ENCODE measurements at regions not wholly inside any gene's neighbourhood (a gene's known extent, or its start where the extent isn't known, plus 50 kb on each side); places are given as distances from the start of the nearest gene placed in this dataset.

GRCh38 chr9:119991797-119992196 is 588.2 kb downstream of the CDK5RAP2 start:
- Histone ChIP-seq H2BK12ac (ENCODE audit: low read length) (no peak overlapping the region), H3K9ac (ENCODE audit: low read length) (no peak overlapping the region), H4K91ac (ENCODE audit: low read depth, low read length) (no peak overlapping the region), H3K18ac (ENCODE audit: low read length) (no peak overlapping the region), H3K4ac (ENCODE audit: low read depth, low read length) (no peak overlapping the region), H3K23ac (ENCODE audit: low read length) (no peak overlapping the region), H2BK5ac (ENCODE audit: low read depth, low read length, poor library complexity) (no peak overlapping the region), H2BK120ac (ENCODE audit: insufficient read depth, low read length, poor library complexity) (no peak overlapping the region), H4K8ac (ENCODE audit: low read depth, low read length) (no peak overlapping the region), H3K4me3 (ENCODE audit: low read depth, low read length) (no peak overlapping the region), H3K79me2 (ENCODE audit: control insufficient read depth, insufficient read depth, low read length, poor library complexity) (no peaks in the 10 kb centered on the region), H3K36me3 (ENCODE audit: control insufficient read depth in 1 of 2, insufficient read depth in 2 of 2, low read length in 2 of 2) (no peaks in the 10 kb centered on the region), H3K4me2 (ENCODE audit: low read length) (no peak overlapping the region), H3K14ac (ENCODE audit: low read length) (no peak overlapping the region), H3K27me3 (ENCODE audit: insufficient read depth, low read length) (no peaks in the 10 kb centered on the region), H3K27ac (ENCODE audit: low read depth, low read length) (no peak overlapping the region), H3K9me3 (ENCODE audit: insufficient read depth, low read depth, low read length) (no peaks in the 10 kb centered on the region), H3K4me1 (ENCODE audit: control insufficient read depth in 1 of 2, insufficient read depth in 2 of 2, low read length in 2 of 2) (no peaks in the 10 kb centered on the region), H4K12ac (ENCODE audit: low read depth, low read length) (no peak overlapping the region), H2AK5ac (ENCODE audit: low read length) (no peak overlapping the region), H2AFZ (ENCODE audit: insufficient read depth, low read length, poor library complexity) (no peak overlapping the region), H3K79me1 (ENCODE audit: low read length) (no peaks in the 10 kb centered on the region)
- no CpG with 5 or more reads among the region's 4 CpGs for WGBS (ENCODE audit: extremely low coverage, insufficient coverage, insufficient read length)
- DNase-seq = no peak

DNA sequence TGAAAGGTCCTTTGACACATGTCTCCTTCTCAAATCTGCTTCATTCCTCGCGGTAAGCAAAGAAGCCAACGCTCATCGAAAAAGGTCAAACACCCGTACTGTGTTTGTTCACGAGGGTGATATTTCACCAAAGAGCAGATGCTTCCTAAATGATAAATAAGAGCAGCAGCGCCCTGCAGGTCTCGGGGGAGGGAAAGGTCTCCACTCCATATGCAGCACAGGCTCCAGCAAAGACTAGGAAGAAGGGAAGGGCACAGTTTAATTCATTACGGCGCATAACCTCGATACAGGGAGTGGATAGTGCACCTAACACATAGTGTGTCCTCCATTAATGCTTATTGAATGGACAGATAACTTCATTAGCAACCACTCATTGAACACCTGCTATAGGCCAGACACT is 593.3 kb downstream of the CDK5RAP2 start:
- Histone ChIP-seq H3K36me3 (ENCODE audit: control insufficient read depth in 1 of 2, insufficient read depth in 2 of 2, low read length in 2 of 2) (no peaks in the 10 kb centered on the region), H3K14ac (ENCODE audit: low read length) (no peak overlapping the region), H2BK120ac (ENCODE audit: insufficient read depth, low read length, poor library complexity) (no peak overlapping the region), H2AFZ (ENCODE audit: insufficient read depth, low read length, poor library complexity) (no peak overlapping the region), H4K12ac (ENCODE audit: low read depth, low read length) (no peak overlapping the region), H3K79me1 (ENCODE audit: low read length) (no peaks in the 10 kb centered on the region), H2BK5ac (ENCODE audit: low read depth, low read length, poor library complexity) (no peak overlapping the region), H3K9ac (ENCODE audit: low read length) (no peak overlapping the region), H3K79me2 (ENCODE audit: control insufficient read depth, insufficient read depth, low read length, poor library complexity) (no peaks in the 10 kb centered on the region), H3K27ac (ENCODE audit: low read depth, low read length) (no peak overlapping the region), H3K27me3 (ENCODE audit: insufficient read depth, low read length) (no peaks in the 10 kb centered on the region), H3K4me3 (ENCODE audit: low read depth, low read length) (no peak overlapping the region), H3K23ac (ENCODE audit: low read length) (no peak overlapping the region), H3K4ac (ENCODE audit: low read depth, low read length) (no peak overlapping the region), H3K9me3 (ENCODE audit: insufficient read depth, low read depth, low read length) (no peaks in the 10 kb centered on the region), H3K18ac (ENCODE audit: low read length) (no peak overlapping the region), H2BK12ac (ENCODE audit: low read length) (no peak overlapping the region), H4K91ac (ENCODE audit: low read depth, low read length) (no peak overlapping the region), H3K4me2 (ENCODE audit: low read length) (no peak overlapping the region), H3K4me1 (ENCODE audit: control insufficient read depth in 1 of 2, insufficient read depth in 2 of 2, low read length in 2 of 2) (no peaks in the 10 kb centered on the region), H2AK5ac (ENCODE audit: low read length) (no peak overlapping the region), H4K8ac (ENCODE audit: low read depth, low read length) (no peak overlapping the region)
- DNase-seq = no peak
- WGBS (ENCODE audit: extremely low coverage, insufficient coverage, insufficient read length) = no CpG with 5 or more reads among the region's 11 CpGs

- H2BK5ac ChIP-seq (ENCODE audit: low read depth, low read length, poor library complexity) = no peak overlapping the region
- no peak overlapping the region for H2BK12ac ChIP-seq (ENCODE audit: low read length)
- no peaks in the 10 kb centered on the region for H3K4me1 ChIP-seq (ENCODE audit: control insufficient read depth in 1 of 2, insufficient read depth in 2 of 2, low read length in 2 of 2)
- no peak overlapping the region for H4K12ac ChIP-seq (ENCODE audit: low read depth, low read length)
- no peak overlapping the region for H4K8ac ChIP-seq (ENCODE audit: low read depth, low read length)
- no peak overlapping the region for H3K4me2 ChIP-seq (ENCODE audit: low read length)
- no peaks in the 10 kb centered on the region for H3K79me2 ChIP-seq (ENCODE audit: control insufficient read depth, insufficient read depth, low read length, poor library complexity)
- no peaks in the 10 kb centered on the region for H3K36me3 ChIP-seq (ENCODE audit: control insufficient read depth in 1 of 2, insufficient read depth in 2 of 2, low read length in 2 of 2)
- no peak overlapping the region for H3K18ac ChIP-seq (ENCODE audit: low read length)
- no peak overlapping the region for H3K4ac ChIP-seq (ENCODE audit: low read depth, low read length)
- H3K9me3 ChIP-seq (ENCODE audit: insufficient read depth, low read depth, low read length) = no peaks in the 10 kb centered on the region
- no peak overlapping the region for H3K27ac ChIP-seq (ENCODE audit: low read depth, low read length)
- no peaks in the 10 kb centered on the region for H3K27me3 ChIP-seq (ENCODE audit: insufficient read depth, low read length)
- H3K4me3 ChIP-seq (ENCODE audit: low read depth, low read length) = no peak overlapping the region
- H2AK5ac ChIP-seq (ENCODE audit: low read length) = no peak overlapping the region
- no peak overlapping the region for H3K9ac ChIP-seq (ENCODE audit: low read length)
- no peaks in the 10 kb centered on the region for H3K79me1 ChIP-seq (ENCODE audit: low read length)
- no peak overlapping the region for H2BK120ac ChIP-seq (ENCODE audit: insufficient read depth, low read length, poor library complexity)
- no peak for DNase-seq
- H4K91ac ChIP-seq (ENCODE audit: low read depth, low read length) = no peak overlapping the region
- no CpG with 5 or more reads among the region's 4 CpGs for WGBS (ENCODE audit: extremely low coverage, insufficient coverage, insufficient read length)
- no peak overlapping the region for H3K23ac ChIP-seq (ENCODE audit: low read length)
- no peak overlapping the region for H3K14ac ChIP-seq (ENCODE audit: low read length)
- no peak overlapping the region for H2AFZ ChIP-seq (ENCODE audit: insufficient read depth, low read length, poor library complexity)
These were observed 593.8 kb downstream of the CDK5RAP2 start for GRCh38 chr9:119986205-119986604.

DNA sequence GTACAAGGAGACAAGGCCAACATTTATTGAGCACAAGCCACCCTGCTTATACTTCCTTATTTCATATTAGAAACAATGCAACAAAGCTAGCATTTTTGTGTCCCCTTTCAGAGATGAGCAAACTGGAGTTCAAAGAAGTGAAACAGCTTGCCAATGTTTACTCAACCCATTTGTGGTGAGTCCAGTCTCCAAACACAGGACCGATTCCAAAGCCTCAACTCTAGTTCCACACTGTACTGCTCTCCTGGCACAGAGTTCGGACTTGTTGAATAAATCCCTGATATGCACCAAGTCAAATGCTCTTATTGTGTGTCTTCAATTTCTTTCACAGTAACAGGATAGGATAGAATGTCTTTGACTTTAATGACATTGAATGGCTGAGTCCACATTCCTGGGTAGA is 604.8 kb upstream of the BRINP1 start:
- Histone ChIP-seq H3K23ac (ENCODE audit: low read length) (no peak overlapping the region), H2BK120ac (ENCODE audit: insufficient read depth, low read length, poor library complexity) (no peak overlapping the region), H4K8ac (ENCODE audit: low read depth, low read length) (no peak overlapping the region), H4K91ac (ENCODE audit: low read depth, low read length) (no peak overlapping the region), H3K4me3 (ENCODE audit: low read depth, low read length) (no peak overlapping the region), H3K18ac (ENCODE audit: low read length) (no peak overlapping the region), H3K27ac (ENCODE audit: low read depth, low read length) (no peak overlapping the region), H3K27me3 (ENCODE audit: insufficient read depth, low read length) (no peaks in the 10 kb centered on the region), H3K9ac (ENCODE audit: low read length) (no peak overlapping the region), H2AK5ac (ENCODE audit: low read length) (no peak overlapping the region), H2BK5ac (ENCODE audit: low read depth, low read length, poor library complexity) (no peak overlapping the region), H3K79me2 (ENCODE audit: control insufficient read depth, insufficient read depth, low read length, poor library complexity) (no peaks in the 10 kb centered on the region), H3K9me3 (ENCODE audit: insufficient read depth, low read depth, low read length) (no peaks in the 10 kb centered on the region), H3K4me2 (ENCODE audit: low read length) (no peak overlapping the region), H4K12ac (ENCODE audit: low read depth, low read length) (no peak overlapping the region), H3K4me1 (ENCODE audit: control insufficient read depth in 1 of 2, insufficient read depth in 2 of 2, low read length in 2 of 2) (no peaks in the 10 kb centered on the region), H2BK12ac (ENCODE audit: low read length) (no peak overlapping the region), H3K14ac (ENCODE audit: low read length) (no peak overlapping the region), H3K79me1 (ENCODE audit: low read length) (no peaks in the 10 kb centered on the region), H3K4ac (ENCODE audit: low read depth, low read length) (no peak overlapping the region), H2AFZ (ENCODE audit: insufficient read depth, low read length, poor library complexity) (no peak overlapping the region), H3K36me3 (ENCODE audit: control insufficient read depth in 1 of 2, insufficient read depth in 2 of 2, low read length in 2 of 2) (no peaks in the 10 kb centered on the region)
- no CpG with 5 or more reads among the region's 2 CpGs for WGBS (ENCODE audit: extremely low coverage, insufficient coverage, insufficient read length)
- no peak for DNase-seq

Data from trophoblast cell (in vitro differentiated cells and primary cell).